ENCODE measurements at regions not wholly inside any gene's neighbourhood (a gene's known extent, or its start where the extent isn't known, plus 50 kb on each side); places are given as distances from the start of the nearest gene placed in this dataset.

DNA sequence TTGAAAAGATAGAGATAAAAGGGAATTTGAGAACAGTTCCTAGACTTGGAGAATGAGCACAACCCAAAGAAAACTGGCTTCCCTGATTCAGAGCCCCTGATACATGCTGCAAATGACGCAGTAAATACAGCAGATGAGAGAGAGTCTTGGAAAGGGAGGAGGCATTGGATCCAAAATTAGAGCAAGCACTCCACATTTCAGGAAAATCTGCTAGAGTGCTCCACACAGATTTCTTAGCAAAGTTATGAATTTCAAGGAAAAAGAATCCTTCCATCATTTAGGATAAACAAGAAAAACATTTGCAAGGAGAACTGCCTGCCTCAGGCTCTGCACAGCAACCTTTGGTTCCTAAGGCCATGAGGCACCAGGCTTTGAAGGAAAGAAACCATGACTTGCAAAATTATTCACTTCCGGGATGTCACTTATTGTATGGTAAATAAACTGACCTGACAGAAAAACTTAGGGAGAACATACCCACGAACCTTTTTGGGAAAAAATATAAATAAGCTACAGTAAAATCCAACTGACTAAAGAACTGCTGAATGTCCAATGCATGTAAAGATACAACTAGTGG, 89.8 kb upstream of the RTL6 start:
- Mint-ChIP-seq H3K4me1 (no peaks in the 10 kb centered on the region), H3K27me3 (ENCODE audit: low read depth) (peaks cover 2% of the 10 kb centered on the region; the same call in 1 of the 2 replicates), H3K27ac (no peak overlapping the region), H3K4me3 (no peak overlapping the region), H3K9me3 (peaks cover 13% of the 10 kb centered on the region), H3K36me3 (peaks cover 5% of the 10 kb centered on the region; the same call in 1 of the 2 replicates)
- ChIA-PET CTCF (no interaction called here), POLR2A (no interaction called here)
- DNase-seq (ENCODE audit: low spot score) = no peak
- no peak for ATAC-seq
- TF ChIP-seq, protein P1, sequence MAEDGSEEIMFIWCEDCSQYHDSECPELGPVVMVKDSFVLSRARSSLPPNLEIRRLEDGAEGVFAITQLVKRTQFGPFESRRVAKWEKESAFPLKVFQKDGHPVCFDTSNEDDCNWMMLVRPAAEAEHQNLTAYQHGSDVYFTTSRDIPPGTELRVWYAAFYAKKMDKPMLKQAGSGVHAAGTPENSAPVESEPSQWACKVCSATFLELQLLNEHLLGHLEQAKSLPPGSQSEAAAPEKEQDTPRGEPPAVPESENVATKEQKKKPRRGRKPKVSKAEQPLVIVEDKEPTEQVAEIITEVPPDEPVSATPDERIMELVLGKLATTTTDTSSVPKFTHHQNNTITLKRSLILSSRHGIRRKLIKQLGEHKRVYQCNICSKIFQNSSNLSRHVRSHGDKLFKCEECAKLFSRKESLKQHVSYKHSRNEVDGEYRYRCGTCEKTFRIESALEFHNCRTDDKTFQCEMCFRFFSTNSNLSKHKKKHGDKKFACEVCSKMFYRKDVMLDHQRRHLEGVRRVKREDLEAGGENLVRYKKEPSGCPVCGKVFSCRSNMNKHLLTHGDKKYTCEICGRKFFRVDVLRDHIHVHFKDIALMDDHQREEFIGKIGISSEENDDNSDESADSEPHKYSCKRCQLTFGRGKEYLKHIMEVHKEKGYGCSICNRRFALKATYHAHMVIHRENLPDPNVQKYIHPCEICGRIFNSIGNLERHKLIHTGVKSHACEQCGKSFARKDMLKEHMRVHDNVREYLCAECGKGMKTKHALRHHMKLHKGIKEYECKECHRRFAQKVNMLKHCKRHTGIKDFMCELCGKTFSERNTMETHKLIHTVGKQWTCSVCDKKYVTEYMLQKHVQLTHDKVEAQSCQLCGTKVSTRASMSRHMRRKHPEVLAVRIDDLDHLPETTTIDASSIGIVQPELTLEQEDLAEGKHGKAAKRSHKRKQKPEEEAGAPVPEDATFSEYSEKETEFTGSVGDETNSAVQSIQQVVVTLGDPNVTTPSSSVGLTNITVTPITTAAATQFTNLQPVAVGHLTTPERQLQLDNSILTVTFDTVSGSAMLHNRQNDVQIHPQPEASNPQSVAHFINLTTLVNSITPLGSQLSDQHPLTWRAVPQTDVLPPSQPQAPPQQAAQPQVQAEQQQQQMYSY (CRISPR knock-in tag; IDR thresholded peaks at IDR 0.05) = no peak
- no peak for TF ChIP-seq JUN (CRISPR knock-in tag; IDR thresholded peaks at IDR 0.05)
- TF ChIP-seq, protein P2, sequence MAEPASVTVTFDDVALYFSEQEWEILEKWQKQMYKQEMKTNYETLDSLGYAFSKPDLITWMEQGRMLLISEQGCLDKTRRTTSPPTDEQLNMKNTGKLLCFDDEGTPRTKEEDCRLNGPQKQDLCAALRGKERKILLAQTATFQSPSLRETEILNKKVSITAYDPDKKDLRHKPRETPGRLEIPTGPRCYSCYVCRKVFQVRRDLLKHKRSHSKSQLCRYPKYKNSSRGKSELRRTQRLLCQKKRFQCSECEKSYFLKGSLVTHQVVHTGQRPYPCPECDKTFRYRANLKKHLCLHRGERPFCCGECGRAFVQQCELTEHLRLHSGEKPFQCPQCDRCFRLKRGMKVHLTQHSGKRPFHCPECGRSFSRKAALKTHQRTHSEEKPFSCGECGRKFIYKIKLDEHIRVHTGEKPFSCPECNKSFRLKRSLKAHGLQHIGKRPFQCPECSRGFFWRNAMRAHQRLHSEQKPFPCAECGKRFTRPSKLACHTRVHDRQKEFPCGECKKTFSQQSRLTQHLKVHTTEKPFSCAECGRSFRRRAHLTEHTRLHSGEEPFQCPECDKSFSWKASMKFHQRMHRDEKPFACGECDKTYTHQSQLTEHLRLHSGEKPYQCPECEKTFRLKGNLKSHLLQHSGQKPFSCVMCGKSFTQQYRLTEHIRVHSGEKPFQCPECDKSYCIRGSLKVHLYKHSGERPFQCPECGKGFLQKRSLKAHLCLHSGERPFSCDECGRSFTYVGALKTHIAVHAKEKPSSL (CRISPR knock-in tag; conservative IDR thresholded peaks at IDR 0.05) = no peak
- no peak for TF ChIP-seq GABPB1 (CRISPR knock-in tag; IDR thresholded peaks at IDR 0.05)
- TF ChIP-seq ZNF423 (CRISPR knock-in tag; IDR thresholded peaks at IDR 0.05) = no peak
- TF ChIP-seq FOXK1 (CRISPR knock-in tag; IDR thresholded peaks at IDR 0.05) = no peak
- TF ChIP-seq KAT7 (CRISPR knock-in tag; IDR thresholded peaks at IDR 0.05; ENCODE audit: borderline replicate concordance) = no peak
- TF ChIP-seq SMAD4 (CRISPR knock-in tag; IDR thresholded peaks at IDR 0.05) = no peak
- TF ChIP-seq CTCF (IDR thresholded peaks at IDR 0.05) = no peak
- no peak for TF ChIP-seq FOXP1 (CRISPR knock-in tag; IDR thresholded peaks at IDR 0.05; ENCODE audit: borderline replicate concordance)
- TF ChIP-seq, protein P3, sequence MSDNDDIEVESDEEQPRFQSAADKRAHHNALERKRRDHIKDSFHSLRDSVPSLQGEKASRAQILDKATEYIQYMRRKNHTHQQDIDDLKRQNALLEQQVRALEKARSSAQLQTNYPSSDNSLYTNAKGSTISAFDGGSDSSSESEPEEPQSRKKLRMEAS (CRISPR knock-in tag; IDR thresholded peaks at IDR 0.05) = no peak
- TF ChIP-seq, protein P4, sequence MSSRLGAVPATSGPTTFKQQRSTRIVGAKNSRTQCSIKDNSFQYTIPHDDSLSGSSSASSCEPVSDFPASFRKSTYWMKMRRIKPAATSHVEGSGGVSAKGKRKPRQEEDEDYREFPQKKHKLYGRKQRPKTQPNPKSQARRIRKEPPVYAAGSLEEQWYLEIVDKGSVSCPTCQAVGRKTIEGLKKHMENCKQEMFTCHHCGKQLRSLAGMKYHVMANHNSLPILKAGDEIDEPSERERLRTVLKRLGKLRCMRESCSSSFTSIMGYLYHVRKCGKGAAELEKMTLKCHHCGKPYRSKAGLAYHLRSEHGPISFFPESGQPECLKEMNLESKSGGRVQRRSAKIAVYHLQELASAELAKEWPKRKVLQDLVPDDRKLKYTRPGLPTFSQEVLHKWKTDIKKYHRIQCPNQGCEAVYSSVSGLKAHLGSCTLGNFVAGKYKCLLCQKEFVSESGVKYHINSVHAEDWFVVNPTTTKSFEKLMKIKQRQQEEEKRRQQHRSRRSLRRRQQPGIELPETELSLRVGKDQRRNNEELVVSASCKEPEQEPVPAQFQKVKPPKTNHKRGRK (CRISPR knock-in tag; IDR thresholded peaks at IDR 0.05; ENCODE audit: borderline replicate concordance) = no peak
- no peak for TF ChIP-seq NR2C2 (CRISPR knock-in tag; IDR thresholded peaks at IDR 0.05)
- no peak for TF ChIP-seq PREB (CRISPR knock-in tag; IDR thresholded peaks at IDR 0.05; ENCODE audit: borderline replicate concordance)
- no peak for TF ChIP-seq ZNF138 (CRISPR knock-in tag; conservative IDR thresholded peaks at IDR 0.05)
- TF ChIP-seq GTF2I (CRISPR knock-in tag; conservative IDR thresholded peaks at IDR 0.05) = no peak
- TF ChIP-seq, protein P5, sequence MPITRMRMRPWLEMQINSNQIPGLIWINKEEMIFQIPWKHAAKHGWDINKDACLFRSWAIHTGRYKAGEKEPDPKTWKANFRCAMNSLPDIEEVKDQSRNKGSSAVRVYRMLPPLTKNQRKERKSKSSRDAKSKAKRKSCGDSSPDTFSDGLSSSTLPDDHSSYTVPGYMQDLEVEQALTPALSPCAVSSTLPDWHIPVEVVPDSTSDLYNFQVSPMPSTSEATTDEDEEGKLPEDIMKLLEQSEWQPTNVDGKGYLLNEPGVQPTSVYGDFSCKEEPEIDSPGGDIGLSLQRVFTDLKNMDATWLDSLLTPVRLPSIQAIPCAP (CRISPR knock-in tag; IDR thresholded peaks at IDR 0.05) = no peak
- TF ChIP-seq MYBL2 (CRISPR knock-in tag; IDR thresholded peaks at IDR 0.05) = no peak
- no peak for TF ChIP-seq HMGXB4 (CRISPR knock-in tag; IDR thresholded peaks at IDR 0.05)

All from WTC11 (cell line).